ENCODE measurements at regions not wholly inside any gene's neighbourhood (a gene's known extent, or its start where the extent isn't known, plus 50 kb on each side); places are given as distances from the start of the nearest gene placed in this dataset.

DNA sequence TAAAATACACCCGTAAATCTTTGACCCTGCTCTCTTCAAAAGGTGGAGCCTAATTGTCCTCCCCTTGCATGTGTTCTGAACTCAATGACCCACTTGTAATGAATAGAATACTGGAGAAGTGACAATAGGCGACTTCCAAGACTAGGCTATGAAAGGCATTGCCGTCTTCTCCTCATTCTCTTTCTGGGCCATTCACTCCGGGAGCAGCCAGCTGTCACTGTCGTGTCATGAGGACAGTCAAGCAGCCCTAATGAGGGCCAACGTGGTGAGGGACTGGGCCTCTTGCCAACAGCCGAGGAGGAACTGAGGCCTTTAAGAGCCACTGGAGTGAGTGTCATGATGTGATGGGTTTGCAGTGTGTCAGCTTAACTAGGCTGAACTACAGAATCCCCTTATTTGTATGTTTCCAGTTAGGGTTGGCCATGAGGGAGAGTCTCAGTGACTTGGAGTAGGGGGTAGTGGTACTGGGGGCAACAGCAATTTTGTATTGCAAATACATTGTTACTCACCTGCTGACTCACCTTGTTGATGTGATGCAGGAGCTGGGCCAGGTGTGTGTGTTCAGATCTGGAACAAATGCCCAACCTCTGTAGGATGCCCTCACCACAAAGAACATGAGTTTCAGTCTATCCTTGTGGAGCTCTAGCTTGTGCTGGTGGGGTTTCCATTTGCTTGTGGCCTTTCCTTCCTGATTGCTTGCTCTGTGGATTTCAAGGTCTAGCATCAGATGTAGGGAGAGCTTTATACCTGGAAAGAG is 188.5 kb upstream of the PROK2 start:
- no peak for TF ChIP-seq MAX (IDR thresholded peaks at IDR 0.05; ENCODE audit: low read depth, low read length)
- no peak for TF ChIP-seq MYC (IDR thresholded peaks at IDR 0.05; ENCODE audit: low read depth, low read length)
- no peak for TF ChIP-seq CTCF (IDR thresholded peaks at IDR 0.05; ENCODE audit: low read depth, low read length)
- no peak for TF ChIP-seq POLR2A (IDR thresholded peaks at IDR 0.05; ENCODE audit: extremely low read depth, insufficient read length)
- DNase-seq (ENCODE audit: low read depth): no peak
- no peak overlapping the region for H3K4me3 ChIP-seq (ENCODE audit: low read depth, low read length)

GRCh38 chr3:71972031-71972430 is 187.1 kb upstream of the PROK2 start:
- no peak for DNase-seq (ENCODE audit: low read depth)
- TF ChIP-seq POLR2A (IDR thresholded peaks at IDR 0.05; ENCODE audit: extremely low read depth, insufficient read length) (no peak), CTCF (IDR thresholded peaks at IDR 0.05; ENCODE audit: low read depth, low read length) (no peak), MYC (IDR thresholded peaks at IDR 0.05; ENCODE audit: low read depth, low read length) (no peak), MAX (IDR thresholded peaks at IDR 0.05; ENCODE audit: low read depth, low read length) (no peak)
- H3K4me3 ChIP-seq (ENCODE audit: low read depth, low read length): no peak overlapping the region

DNA sequence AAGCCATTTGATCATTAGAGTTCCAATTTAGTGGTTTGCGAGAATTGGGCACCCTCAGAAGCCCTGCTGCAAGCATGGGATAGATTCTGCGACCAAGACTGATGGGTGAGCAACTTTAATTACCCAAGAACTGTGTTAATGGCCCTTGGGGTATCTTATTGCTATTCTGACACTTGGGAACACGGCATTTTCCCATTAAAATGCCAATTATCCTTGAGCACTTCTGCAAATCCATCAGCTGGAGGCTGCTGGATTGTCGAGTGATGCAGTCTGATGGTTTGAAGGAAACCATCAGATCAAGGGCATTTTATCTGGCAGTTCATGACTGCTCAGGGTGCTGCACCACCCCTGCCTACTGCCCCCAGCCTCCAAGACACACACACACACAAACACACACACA is 183.6 kb upstream of the PROK2 start:
- DNase-seq (ENCODE audit: low read depth): no peak
- no peak for TF ChIP-seq MYC (IDR thresholded peaks at IDR 0.05; ENCODE audit: low read depth, low read length)
- TF ChIP-seq CTCF (IDR thresholded peaks at IDR 0.05; ENCODE audit: low read depth, low read length): no peak
- TF ChIP-seq MAX (IDR thresholded peaks at IDR 0.05; ENCODE audit: low read depth, low read length): no peak
- no peak for TF ChIP-seq POLR2A (IDR thresholded peaks at IDR 0.05; ENCODE audit: extremely low read depth, insufficient read length)
- no peak overlapping the region for H3K4me3 ChIP-seq (ENCODE audit: low read depth, low read length)

DNA sequence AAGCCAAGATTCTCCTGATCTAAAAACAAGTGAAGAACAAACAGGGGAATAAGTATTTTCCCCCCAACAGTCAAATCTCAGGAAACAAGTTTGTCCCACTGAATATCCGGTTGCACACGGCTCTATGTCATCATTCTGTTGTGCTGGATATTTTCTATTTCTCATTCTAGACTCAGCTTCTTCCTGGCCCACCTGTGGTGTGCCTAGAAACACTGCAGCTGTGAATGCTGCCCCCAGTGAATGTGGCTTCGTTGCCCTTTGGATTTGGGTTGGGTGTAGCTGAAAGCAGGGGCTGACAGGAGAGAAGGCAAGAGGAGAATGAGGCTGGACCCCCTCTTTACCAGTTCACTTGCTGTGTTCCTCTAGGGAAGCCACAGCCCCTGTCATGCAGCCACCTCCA is 181.2 kb upstream of the PROK2 start:
- DNase-seq (ENCODE audit: low read depth): no peak
- no peak overlapping the region for H3K4me3 ChIP-seq (ENCODE audit: low read depth, low read length)
- TF ChIP-seq CTCF (IDR thresholded peaks at IDR 0.05; ENCODE audit: low read depth, low read length): no peak
- TF ChIP-seq POLR2A (IDR thresholded peaks at IDR 0.05; ENCODE audit: extremely low read depth, insufficient read length): no peak
- no peak for TF ChIP-seq MAX (IDR thresholded peaks at IDR 0.05; ENCODE audit: low read depth, low read length)
- TF ChIP-seq MYC (IDR thresholded peaks at IDR 0.05; ENCODE audit: low read depth, low read length): no peak

- no peak overlapping the region for H3K4me3 ChIP-seq (ENCODE audit: low read depth, low read length)
- DNase-seq (ENCODE audit: low read depth): no peak
- no peak for TF ChIP-seq CTCF (IDR thresholded peaks at IDR 0.05; ENCODE audit: low read depth, low read length)
- no peak for TF ChIP-seq MYC (IDR thresholded peaks at IDR 0.05; ENCODE audit: low read depth, low read length)
- TF ChIP-seq MAX (IDR thresholded peaks at IDR 0.05; ENCODE audit: low read depth, low read length): no peak
- no peak for TF ChIP-seq POLR2A (IDR thresholded peaks at IDR 0.05; ENCODE audit: extremely low read depth, insufficient read length)
These were observed 179.2 kb upstream of the PROK2 start for GRCh38 chr3:71964170-71964569.
